SU-DHL-6 (cell line): ENCODE measurements at regions not wholly inside any gene's neighbourhood (a gene's known extent, or its start where the extent isn't known, plus 50 kb on each side); places are given as distances from the start of the nearest gene placed in this dataset.

Experiments used
- CTCF ChIP-seq: fragments of 200-600 bp; sonication (generic); IDR thresholded peaks from one replicate; pipeline ENCODE4 v1.5.1; 2017; ENCODE audit warnings: antibody characterized with exemption, mild to moderate bottlenecking, low read length, moderate library complexity; ENCODE audit not compliant: insufficient read depth, poor library complexity, severe bottlenecking
- EZH2phosphoT487 ChIP-seq: fragments of 200-600 bp; sonication (generic), shearing (Covaris generic); conservative IDR thresholded peaks from 2 replicates; pipeline ENCODE4 v1.6.1; 2018; ENCODE audit warnings: mild to moderate bottlenecking, antibody characterized with exemption, low read length, moderate library complexity, mixed read lengths

- no peak for TF ChIP-seq CTCF
- no peak for TF ChIP-seq EZH2phosphoT487
Observed at GRCh38 chr4:53861856-53862610, 202.4 kb downstream of the CHIC2 start.
